Stimulated activated CD4-positive, alpha-beta T cell treated with anti-CD3 and anti-CD28 coated beads, Interleukin-4, amount 100 ng/mL, for 4 hours (primary cell): ENCODE measurements at regions not wholly inside any gene's neighbourhood (a gene's known extent, or its start where the extent isn't known, plus 50 kb on each side); places are given as distances from the start of the nearest gene placed in this dataset.

Experiments
- DNase-seq, 2 experiments: peaks; one replicate each; pipeline ENCODE4 v3.0.0-alpha.2; 2020

- DNase-seq = no peak
Measured at GRCh38 chr2:12978066-12978835, 261.5 kb downstream of the TRIB2 start.

- no peak for DNase-seq
Measured at GRCh38 chr2:12979066-12979465, 262.3 kb downstream of the TRIB2 start.

- DNase-seq = no peak
Measured at GRCh38 chr2:12980817-12981216, 264.1 kb downstream of the TRIB2 start.

GRCh38 chr2:12982149-12982584 lies 265.4 kb downstream of the TRIB2 start:
- no peak for DNase-seq

GRCh38 chr2:12987246-12987645 lies 270.5 kb downstream of the TRIB2 start:
- no peak for DNase-seq

- no peak for DNase-seq
Measured at GRCh38 chr2:12988279-12988678, 271.5 kb downstream of the TRIB2 start.

GRCh38 chr2:12990523-12990922 lies 273.8 kb downstream of the TRIB2 start:
- no peak for DNase-seq

GRCh38 chr2:12998685-12999084 lies 281.9 kb downstream of the TRIB2 start:
- no peak for DNase-seq

GRCh38 chr2:13000664-13001363 lies 284.1 kb downstream of the TRIB2 start:
- DNase-seq = no peak

- DNase-seq = no peak
Measured at GRCh38 chr2:13001408-13001807, 284.7 kb downstream of the TRIB2 start.

- DNase-seq = no peak
Measured at GRCh38 chr2:13002536-13003331, 286.0 kb downstream of the TRIB2 start.

- no peak for DNase-seq
Measured at GRCh38 chr2:13003500-13003899, 286.8 kb downstream of the TRIB2 start.

GRCh38 chr2:13005048-13005447 lies 288.3 kb downstream of the TRIB2 start:
- no peak for DNase-seq

GRCh38 chr2:13005761-13006335 lies 289.1 kb downstream of the TRIB2 start:
- no peak for DNase-seq

GRCh38 chr2:13006426-13006825 lies 289.7 kb downstream of the TRIB2 start:
- DNase-seq = no peak

GRCh38 chr2:13006829-13007717 lies 290.3 kb downstream of the TRIB2 start:
- peak; percentile 48 for DNase-seq

GRCh38 chr2:13009027-13009642 lies 292.4 kb downstream of the TRIB2 start:
- no peak for DNase-seq

- DNase-seq = no peak
Measured at GRCh38 chr2:13010283-13010682, 293.5 kb downstream of the TRIB2 start.

- DNase-seq = no peak
Measured at GRCh38 chr2:13014783-13015182, 298.0 kb downstream of the TRIB2 start.

- no peak for DNase-seq
Measured at GRCh38 chr2:13015532-13016320, 299.0 kb downstream of the TRIB2 start.

- DNase-seq = no peak
Measured at GRCh38 chr2:13018490-13018889, 301.8 kb downstream of the TRIB2 start.
